WTC11 (cell line): ENCODE measurements at regions not wholly inside any gene's neighbourhood (a gene's known extent, or its start where the extent isn't known, plus 50 kb on each side); places are given as distances from the start of the nearest gene placed in this dataset.

Experiments
- ATAC-seq: fragments of 200-7000 bp; cut with Tn5 transposase; 2 replicates; pipeline ENCODE4 v1.10.0; 2021; ENCODE audit warnings: mild to moderate bottlenecking, moderate library complexity
- CTCF ChIA-PET: fragments of 300-600 bp; sonication (Branson Sonifier 250); formaldehyde crosslinking; loops from one replicate; lab custom pipeline; 2021; ENCODE audit warnings: antibody characterized with exemption; lab: Charles Lee
- POLR2A ChIA-PET: fragments of 350-600 bp; sonication (Branson Sonifier 250); formaldehyde crosslinking; loops from one replicate; lab custom pipeline; 2021; ENCODE audit warnings: antibody characterized with exemption; lab: Charles Lee
- DNase-seq: peaks from one replicate; pipeline ENCODE4 v3.0.0; 2021; ENCODE audit warnings: low spot score
- H3K27ac Mint-ChIP-seq: 2 replicates; pipeline ENCODE4 v1.8.0; 2021; ENCODE audit warnings: mixed read lengths
- H3K27me3 Mint-ChIP-seq: 2 replicates; pipeline ENCODE4 v1.8.0; 2021; ENCODE audit warnings: low read depth, mild to moderate bottlenecking, moderate library complexity, mixed read lengths
- H3K36me3 Mint-ChIP-seq: 2 replicates; pipeline ENCODE4 v1.8.0; 2021; ENCODE audit warnings: mixed read lengths
- H3K4me1 Mint-ChIP-seq: 2 replicates; pipeline ENCODE4 v1.8.0; 2022; ENCODE audit warnings: mixed read lengths
- H3K4me3 Mint-ChIP-seq: 2 replicates; pipeline ENCODE4 v1.8.0; 2021; ENCODE audit warnings: mild to moderate bottlenecking, moderate library complexity, mixed read lengths
- H3K9me3 Mint-ChIP-seq: 2 replicates; pipeline ENCODE4 v1.8.0; 2021; ENCODE audit warnings: mixed read lengths
- AR ChIP-seq: fragments of 250-450 bp; sonication (Bioruptor Pico); IDR thresholded peaks from 2 replicates; pipeline ENCODE4 v1.9.0; 2021; ENCODE audit warnings: mild to moderate bottlenecking
- CREM ChIP-seq: sonication (generic); formaldehyde crosslinking; IDR thresholded peaks from 2 replicates; pipeline ENCODE4 v1.8.1; 2022; ENCODE audit warnings: mild to moderate bottlenecking, missing genetic modification reagents, moderate library complexity
- E2F4 ChIP-seq: sonication (generic); formaldehyde crosslinking; IDR thresholded peaks from 2 replicates; pipeline ENCODE4 v1.8.1; 2022; ENCODE audit warnings: low read depth, mild to moderate bottlenecking, moderate library complexity, missing genetic modification reagents, borderline replicate concordance
- ERG ChIP-seq: fragments of 250-450 bp; sonication (Bioruptor Pico); IDR thresholded peaks from 2 replicates; pipeline ENCODE4 v1.8.0; 2021; ENCODE audit warnings: mild to moderate bottlenecking
- ESRRA ChIP-seq: sonication (generic); formaldehyde crosslinking; IDR thresholded peaks from 2 replicates; pipeline ENCODE4 v1.8.1; 2022; ENCODE audit warnings: mild to moderate bottlenecking, missing genetic modification reagents, borderline replicate concordance
- FOXJ3 ChIP-seq: sonication (generic); formaldehyde crosslinking; IDR thresholded peaks from 2 replicates; pipeline ENCODE4 v1.9.0; 2021; ENCODE audit warnings: missing genetic modification reagents, mild to moderate bottlenecking, borderline replicate concordance
- JUN ChIP-seq: sonication (generic); formaldehyde crosslinking; IDR thresholded peaks from 2 replicates; pipeline ENCODE4 v1.8.0; 2023; ENCODE audit warnings: mild to moderate bottlenecking, missing genetic modification reagents
- NFATC4 ChIP-seq: fragments of 250-450 bp; sonication (Bioruptor Pico); IDR thresholded peaks from 2 replicates; pipeline ENCODE4 v1.9.0; 2021; ENCODE audit warnings: mild to moderate bottlenecking
- NFE2L1 ChIP-seq: sonication (generic); formaldehyde crosslinking; IDR thresholded peaks from 2 replicates; pipeline ENCODE4 v1.8.1; 2023; ENCODE audit warnings: missing genetic modification reagents
- NFYB ChIP-seq: sonication (generic); formaldehyde crosslinking; conservative IDR thresholded peaks from 2 replicates; pipeline ENCODE4 v1.8.0; 2022; ENCODE audit warnings: low read depth, missing genetic modification reagents
- PRRX2 ChIP-seq: fragments of 250-450 bp; sonication (Bioruptor Pico); IDR thresholded peaks from 2 replicates; pipeline ENCODE4 v1.8.0; 2021; ENCODE audit warnings: mild to moderate bottlenecking
- RORB ChIP-seq: fragments of 250-450 bp; sonication (Bioruptor Pico); IDR thresholded peaks from 2 replicates; pipeline ENCODE4 v1.9.0; 2021; ENCODE audit warnings: mild to moderate bottlenecking
- SP1 ChIP-seq: sonication (generic); formaldehyde crosslinking; conservative IDR thresholded peaks from 2 replicates; pipeline ENCODE4 v1.8.1; 2022; ENCODE audit warnings: missing genetic modification reagents
- TEAD1 ChIP-seq: sonication (generic); formaldehyde crosslinking; IDR thresholded peaks from 2 replicates; pipeline ENCODE4 v1.8.0; 2022; ENCODE audit warnings: mild to moderate bottlenecking, missing genetic modification reagents
- ZNF281 ChIP-seq: sonication (generic); formaldehyde crosslinking; IDR thresholded peaks from 2 replicates; pipeline ENCODE4 v1.8.0; 2023; ENCODE audit warnings: mild to moderate bottlenecking, missing genetic modification reagents
- ZNF317 ChIP-seq: sonication (generic); formaldehyde crosslinking; IDR thresholded peaks from 2 replicates; pipeline ENCODE4 v1.8.1; 2023; ENCODE audit warnings: low read depth, mild to moderate bottlenecking, moderate library complexity, missing genetic modification reagents, borderline replicate concordance
- ZNF396 ChIP-seq: fragments of 250-450 bp; sonication (Bioruptor Pico); IDR thresholded peaks from 2 replicates; pipeline ENCODE4 v1.8.0; 2021; ENCODE audit warnings: mild to moderate bottlenecking, moderate library complexity, borderline replicate concordance
- ZSCAN18 ChIP-seq: fragments of 250-450 bp; sonication (Bioruptor Pico); IDR thresholded peaks from 2 replicates; pipeline ENCODE4 v2.1.2; 2022; ENCODE audit warnings: mild to moderate bottlenecking, moderate library complexity
- TF ChIP-seq, protein P1 (sequence below): sonication (generic); formaldehyde crosslinking; IDR thresholded peaks from 2 replicates; pipeline ENCODE4 v1.8.1; 2022; ENCODE audit warnings: mild to moderate bottlenecking, missing genetic modification reagents, moderate library complexity, borderline replicate concordance
- TF ChIP-seq, protein P2 (sequence below): sonication (generic); formaldehyde crosslinking; IDR thresholded peaks from 2 replicates; pipeline ENCODE4 v1.8.0; 2022; ENCODE audit warnings: mild to moderate bottlenecking, missing genetic modification reagents
- TF ChIP-seq, protein P3 (sequence below): sonication (generic); formaldehyde crosslinking; IDR thresholded peaks from 2 replicates; pipeline ENCODE4 v1.8.1; 2022; ENCODE audit warnings: mild to moderate bottlenecking, moderate library complexity, missing genetic modification reagents

DNA sequence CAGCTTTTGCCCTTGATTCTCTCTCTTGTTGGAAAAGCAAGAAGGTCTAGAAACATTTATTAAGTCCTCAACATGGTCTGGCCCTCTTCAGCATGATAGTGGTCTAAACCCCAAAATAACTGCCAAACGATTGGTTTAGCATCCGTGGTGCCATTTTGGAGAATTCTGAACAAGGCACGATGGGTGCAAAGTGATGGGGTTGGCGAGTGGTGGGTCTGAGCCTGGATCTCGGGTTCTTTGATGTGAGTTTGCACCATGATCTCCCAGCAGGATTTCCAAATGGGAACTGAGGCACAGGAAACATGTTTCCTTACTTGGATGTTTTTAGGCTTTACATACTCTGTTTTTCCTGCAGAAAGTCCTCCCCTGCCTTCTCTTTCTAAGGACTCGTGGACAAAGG, 240.3 kb downstream of the MYCN start (continued):
- TF ChIP-seq, protein P1, sequence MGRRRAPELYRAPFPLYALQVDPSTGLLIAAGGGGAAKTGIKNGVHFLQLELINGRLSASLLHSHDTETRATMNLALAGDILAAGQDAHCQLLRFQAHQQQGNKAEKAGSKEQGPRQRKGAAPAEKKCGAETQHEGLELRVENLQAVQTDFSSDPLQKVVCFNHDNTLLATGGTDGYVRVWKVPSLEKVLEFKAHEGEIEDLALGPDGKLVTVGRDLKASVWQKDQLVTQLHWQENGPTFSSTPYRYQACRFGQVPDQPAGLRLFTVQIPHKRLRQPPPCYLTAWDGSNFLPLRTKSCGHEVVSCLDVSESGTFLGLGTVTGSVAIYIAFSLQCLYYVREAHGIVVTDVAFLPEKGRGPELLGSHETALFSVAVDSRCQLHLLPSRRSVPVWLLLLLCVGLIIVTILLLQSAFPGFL = no peak
- TF ChIP-seq FOXJ3 (CRISPR knock-in tag) (no peak), JUN (CRISPR knock-in tag) (no peak), NFE2L1 (CRISPR knock-in tag) (no peak)
- TF ChIP-seq, protein P2, sequence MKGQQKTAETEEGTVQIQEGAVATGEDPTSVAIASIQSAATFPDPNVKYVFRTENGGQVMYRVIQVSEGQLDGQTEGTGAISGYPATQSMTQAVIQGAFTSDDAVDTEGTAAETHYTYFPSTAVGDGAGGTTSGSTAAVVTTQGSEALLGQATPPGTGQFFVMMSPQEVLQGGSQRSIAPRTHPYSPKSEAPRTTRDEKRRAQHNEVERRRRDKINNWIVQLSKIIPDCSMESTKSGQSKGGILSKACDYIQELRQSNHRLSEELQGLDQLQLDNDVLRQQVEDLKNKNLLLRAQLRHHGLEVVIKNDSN = no peak

DNA sequence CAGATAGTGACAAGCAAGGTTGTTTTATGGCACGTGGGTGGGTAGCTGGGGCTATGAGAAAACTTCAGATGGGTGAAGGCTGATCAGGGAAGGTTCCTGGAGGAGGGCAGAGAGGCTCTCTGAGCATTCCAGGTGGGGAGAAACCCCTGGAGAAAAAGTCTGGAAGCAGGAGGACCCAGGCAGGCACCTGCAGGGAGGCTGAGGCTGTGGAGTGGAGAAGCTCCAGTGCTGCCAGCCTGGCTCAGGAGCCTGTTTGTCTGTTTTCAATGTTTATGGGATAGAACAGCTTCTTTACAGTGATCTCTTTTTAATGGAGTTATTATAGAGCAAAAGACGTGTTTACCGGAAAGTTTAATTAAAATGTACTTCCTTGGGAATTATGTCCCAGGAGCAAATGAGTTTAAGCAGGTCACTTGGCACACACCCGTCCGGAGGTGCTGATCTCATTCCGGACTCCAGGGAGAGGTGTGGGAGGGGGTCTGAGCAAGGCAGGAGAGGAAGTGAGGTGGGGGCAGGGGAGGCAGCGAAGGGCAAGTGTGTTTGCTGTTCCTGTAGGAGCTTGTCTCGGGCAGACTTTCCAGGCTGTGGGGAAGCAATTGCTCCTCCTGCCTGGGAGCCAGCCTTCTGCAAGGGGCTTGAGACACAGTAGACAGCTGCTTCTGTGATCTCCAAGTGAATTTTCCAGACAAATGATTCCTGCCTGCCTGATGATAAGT, 239.5 kb downstream of the MYCN start:
- CTCF ChIA-PET = interaction anchor here (0.6 kb wide), 1 partner anchor 39 kb away, joined by 3 read pairs; no protein-coding TSS in a partner anchor
- TF ChIP-seq CREM (CRISPR knock-in tag) (no peak), ZNF281 (CRISPR knock-in tag) (no peak), ZNF396 (no peak), E2F4 (CRISPR knock-in tag) (no peak), SP1 (CRISPR knock-in tag) (no peak), AR (CRISPR knock-in tag) (no peak), FOXJ3 (CRISPR knock-in tag) (no peak), TEAD1 (CRISPR knock-in tag) (no peak), NFATC4 (CRISPR knock-in tag) (no peak), ERG (CRISPR knock-in tag) (no peak), ZSCAN18 (CRISPR knock-in tag) (no peak), RORB (CRISPR knock-in tag) (no peak), ZNF317 (CRISPR knock-in tag) (no peak), NFYB (no peak), PRRX2 (CRISPR knock-in tag) (no peak), ESRRA (no peak)
- TF ChIP-seq, protein P2 = no peak
- TF ChIP-seq, protein P3, sequence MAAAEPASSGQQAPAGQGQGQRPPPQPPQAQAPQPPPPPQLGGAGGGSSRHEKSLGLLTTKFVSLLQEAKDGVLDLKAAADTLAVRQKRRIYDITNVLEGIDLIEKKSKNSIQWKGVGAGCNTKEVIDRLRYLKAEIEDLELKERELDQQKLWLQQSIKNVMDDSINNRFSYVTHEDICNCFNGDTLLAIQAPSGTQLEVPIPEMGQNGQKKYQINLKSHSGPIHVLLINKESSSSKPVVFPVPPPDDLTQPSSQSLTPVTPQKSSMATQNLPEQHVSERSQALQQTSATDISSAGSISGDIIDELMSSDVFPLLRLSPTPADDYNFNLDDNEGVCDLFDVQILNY = no peak
- TF ChIP-seq, all 79 proteins: peak for 0
- Mint-ChIP-seq H3K27ac (no peak overlapping the region), H3K9me3 (no peaks in the 10 kb centered on the region), H3K27me3 (no peaks in the 10 kb centered on the region), H3K4me3 (no peak overlapping the region), H3K36me3 (no peaks in the 10 kb centered on the region), H3K4me1 (peaks cover 23% of the 10 kb centered on the region)
- peak; percentile 44 for DNase-seq
- POLR2A ChIA-PET = no interaction called here
- ATAC-seq = peak; percentile 97
